IgD-negative memory B cell (primary cell): ENCODE measurements at regions not wholly inside any gene's neighbourhood (a gene's known extent, or its start where the extent isn't known, plus 50 kb on each side); places are given as distances from the start of the nearest gene placed in this dataset.

Experiments used
- H3K27ac Mint-ChIP-seq, 3 donors: one replicate each; pipeline ENCODE4 v1.8.0; 2020 to 2022; ENCODE audit warnings: mild to moderate bottlenecking in 3 of 3, mixed read lengths in 3 of 3, moderate library complexity in 1 of 3
- H3K27me3 Mint-ChIP-seq: one replicate; pipeline ENCODE4 v1.8.0; 2021; ENCODE audit warnings: mixed read lengths
- H3K36me3 Mint-ChIP-seq: one replicate; pipeline ENCODE4 v1.8.0; 2020; ENCODE audit warnings: mild to moderate bottlenecking, mixed read lengths
- H3K4me1 Mint-ChIP-seq, 3 donors: one replicate each; pipeline ENCODE4 v1.8.0; 2020 to 2022; ENCODE audit warnings: mixed read lengths in 3 of 3, mild to moderate bottlenecking in 1 of 3
- H3K4me3 Mint-ChIP-seq, 4 donors: one replicate each; pipeline ENCODE4 v1.8.0; 2020 to 2022; ENCODE audit warnings: mild to moderate bottlenecking in 4 of 4, mixed read lengths in 4 of 4, moderate library complexity in 3 of 4
- H3K9me3 Mint-ChIP-seq, 3 donors: one replicate each; pipeline ENCODE4 v1.8.0; 2020 to 2021; ENCODE audit warnings: mixed read lengths in 3 of 3, mild to moderate bottlenecking in 1 of 3

DNA sequence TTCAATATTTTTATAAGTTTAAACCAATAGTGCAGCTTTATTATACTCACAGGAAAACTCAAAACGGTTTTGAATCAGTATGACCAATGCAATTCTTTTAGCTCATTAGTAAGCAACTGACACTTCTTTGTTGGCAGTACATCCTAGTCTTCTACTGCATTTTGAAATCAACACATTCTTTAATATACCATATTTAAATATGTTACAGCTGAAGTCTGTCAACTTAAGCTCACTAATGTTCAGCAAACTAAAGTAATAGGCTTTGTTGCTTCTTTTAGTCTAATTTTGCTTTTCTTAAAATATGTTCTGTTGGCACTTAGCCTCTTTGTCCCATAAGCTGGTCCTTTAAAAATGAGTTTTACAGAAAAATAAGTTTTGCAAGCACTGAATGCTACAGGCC lies 55.4 kb upstream of the CCBE1 start:
- no peaks in the 10 kb centered on the region for H3K4me1 Mint-ChIP-seq
- peaks cover 2% of the 10 kb centered on the region for H3K27me3 Mint-ChIP-seq
- H3K4me3 Mint-ChIP-seq, result no peak overlapping the region
- H3K9me3 Mint-ChIP-seq, result peaks cover 0 to 2% (median 0%) of the 10 kb centered on the region in 3 donors
- no peak overlapping the region for H3K27ac Mint-ChIP-seq
- H3K36me3 Mint-ChIP-seq, result no peaks in the 10 kb centered on the region

DNA sequence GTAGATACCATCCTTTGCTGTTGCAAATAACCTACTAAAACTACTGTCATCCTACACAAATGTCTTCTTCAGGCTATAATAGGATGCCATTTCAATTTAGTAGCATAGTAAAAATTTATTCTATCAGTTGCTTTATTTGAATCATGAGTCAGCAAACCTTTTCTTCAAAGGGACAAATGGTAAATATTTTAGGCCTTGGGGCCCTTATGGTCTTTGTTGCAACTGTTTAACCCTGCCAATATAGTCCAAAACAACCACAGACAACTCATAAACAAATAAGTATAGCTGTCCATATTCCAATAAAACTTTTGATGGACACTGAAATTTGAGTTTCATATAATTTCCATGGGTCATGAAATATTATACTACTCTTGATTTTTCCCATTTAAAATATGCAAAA lies 54.0 kb upstream of the CCBE1 start:
- no peaks in the 10 kb centered on the region for H3K27me3 Mint-ChIP-seq
- H3K36me3 Mint-ChIP-seq, result no peaks in the 10 kb centered on the region
- no peak overlapping the region for H3K27ac Mint-ChIP-seq
- peaks cover 0 to 3% (median 0%) of the 10 kb centered on the region in 3 donors for H3K9me3 Mint-ChIP-seq
- H3K4me1 Mint-ChIP-seq, result no peaks in the 10 kb centered on the region
- no peak overlapping the region for H3K4me3 Mint-ChIP-seq

- no peaks in the 10 kb centered on the region for H3K36me3 Mint-ChIP-seq
- H3K27me3 Mint-ChIP-seq, result no peaks in the 10 kb centered on the region
- no peak overlapping the region for H3K4me3 Mint-ChIP-seq
- peaks cover 0 to 3% (median 0%) of the 10 kb centered on the region in 3 donors for H3K9me3 Mint-ChIP-seq
- no peaks in the 10 kb centered on the region for H3K4me1 Mint-ChIP-seq
- H3K27ac Mint-ChIP-seq, result no peak overlapping the region
These were observed 51.6 kb upstream of the CCBE1 start for GRCh38 chr18:59748628-59749360.
